ENCODE measurements at regions not wholly inside any gene's neighbourhood (a gene's known extent, or its start where the extent isn't known, plus 50 kb on each side); places are given as distances from the start of the nearest gene placed in this dataset.

DNA sequence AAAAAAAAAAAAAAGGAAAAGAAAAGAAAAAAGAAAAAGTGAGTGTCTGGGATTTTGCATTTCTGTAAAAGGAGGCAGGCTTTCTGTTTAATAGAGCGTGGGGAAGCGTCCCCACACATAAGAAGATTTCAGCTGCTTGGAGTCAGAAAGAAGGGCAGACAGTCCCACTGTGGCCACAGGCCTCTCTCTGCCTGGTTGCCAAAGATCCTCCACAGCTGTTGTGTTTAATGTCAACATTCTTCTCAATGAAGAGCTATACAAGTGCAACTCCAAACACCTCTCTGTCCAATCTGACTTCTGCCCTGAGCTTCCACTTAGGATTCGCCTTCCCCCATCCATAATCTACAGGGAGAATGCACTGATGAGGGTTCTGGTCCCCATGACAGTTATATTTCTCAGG lies 64.3 kb upstream of the MLN start:
- Mint-ChIP-seq H3K27ac (no peak overlapping the region), H3K9me3 (peaks cover 4 to 15% of the 10 kb centered on the region in 2 donors), H3K36me3 (peaks cover 7 to 9% of the 10 kb centered on the region in 2 donors)
- ATAC-seq (no peak), DNase-seq (ENCODE audit: low spot score in 2 of 2) (no peak)

GRCh38 chr6:33865478-33866077 lies 61.8 kb upstream of the MLN start:
- no peak for DNase-seq (ENCODE audit: low spot score in 2 of 2)
- Mint-ChIP-seq H3K27ac (no peak overlapping the region), H3K36me3 (peaks cover 7 to 9% of the 10 kb centered on the region in 2 donors), H3K9me3 (peaks cover 4 to 15% of the 10 kb centered on the region in 2 donors)
- no peak for ATAC-seq

GRCh38 chr6:33863723-33864440 lies 60.1 kb upstream of the MLN start:
- Mint-ChIP-seq H3K27ac (peak overlapping the region in 1 of 2 donors; percentile 24), H3K36me3 (peaks cover 7 to 9% of the 10 kb centered on the region in 2 donors), H3K9me3 (peaks cover 4 to 15% of the 10 kb centered on the region in 2 donors)
- DNase-seq (ENCODE audit: low spot score in 2 of 2) (no peak), ATAC-seq (no peak)

DNA sequence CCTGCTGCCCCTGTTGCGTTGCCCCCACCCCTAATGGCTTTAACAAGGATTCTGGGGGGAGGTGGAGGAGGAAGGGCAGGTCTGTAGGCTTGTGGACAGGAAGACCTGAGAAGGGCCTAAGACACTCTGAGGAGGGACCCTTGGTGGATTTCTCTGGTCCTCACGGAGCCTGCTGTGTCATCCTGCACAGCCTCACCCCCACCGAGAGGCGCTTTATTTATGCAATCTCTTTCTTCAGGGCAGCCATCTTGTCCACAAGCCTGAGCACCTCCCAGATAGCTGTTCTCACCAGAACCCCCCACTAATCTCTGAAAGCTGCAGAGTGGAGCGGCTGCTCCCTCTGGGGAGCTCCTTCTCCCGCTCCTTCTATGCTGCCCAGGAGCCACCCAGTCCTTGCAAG lies 59.3 kb upstream of the MLN start:
- ATAC-seq (no peak), DNase-seq (ENCODE audit: low spot score in 2 of 2) (no peak)
- Mint-ChIP-seq H3K9me3 (peaks cover 4 to 15% of the 10 kb centered on the region in 2 donors), H3K36me3 (peaks cover 7 to 9% of the 10 kb centered on the region in 2 donors), H3K27ac (no peak overlapping the region)

DNA sequence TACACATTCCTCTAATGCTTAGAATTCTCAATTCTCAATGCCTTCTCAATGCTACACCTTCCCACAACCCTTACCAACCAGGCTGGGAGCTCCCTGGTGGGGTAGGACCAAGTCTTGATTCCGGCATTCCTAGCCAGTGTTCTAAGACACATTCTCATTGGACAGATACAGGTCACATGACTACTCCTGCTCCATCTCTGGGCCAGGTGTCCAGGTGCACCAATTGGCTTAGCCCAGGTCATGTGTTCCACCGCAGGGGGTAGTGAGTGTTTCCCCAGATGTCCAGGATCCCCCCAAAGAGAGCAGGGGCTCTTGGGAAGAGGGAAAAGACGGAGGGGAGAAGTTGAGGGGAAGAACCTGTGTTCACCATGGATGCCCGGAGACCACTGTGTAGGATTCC lies 58.7 kb upstream of the MLN start:
- peaks cover 7 to 9% of the 10 kb centered on the region in 2 donors for H3K36me3 Mint-ChIP-seq
- DNase-seq (ENCODE audit: low spot score in 2 of 2) (no peak), ATAC-seq (no peak)
- peaks cover 4 to 15% of the 10 kb centered on the region in 2 donors for H3K9me3 Mint-ChIP-seq
- no peak overlapping the region for H3K27ac Mint-ChIP-seq

DNA sequence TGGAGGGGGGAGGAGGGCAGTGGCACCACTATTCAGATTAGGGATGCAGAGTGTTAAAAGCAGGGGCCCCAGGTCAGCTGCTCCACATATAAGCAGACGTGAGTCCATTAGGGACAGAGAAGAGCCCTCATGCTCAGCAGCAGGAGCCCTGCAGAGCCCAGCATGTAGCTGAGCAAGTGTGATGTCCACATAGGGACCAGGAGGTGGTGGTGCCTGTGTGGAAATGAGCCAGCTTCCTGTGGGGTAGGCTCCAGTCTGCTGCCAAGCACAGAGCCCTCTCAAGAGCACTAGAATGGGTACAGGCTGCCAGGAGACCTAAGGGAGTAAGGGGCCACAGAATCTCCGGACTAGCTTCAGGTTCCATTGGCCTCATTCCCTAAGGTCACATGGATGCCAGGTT lies 57.9 kb upstream of the MLN start:
- DNase-seq (ENCODE audit: low spot score in 2 of 2) (no peak), ATAC-seq (peak in 1 of 2 donors; percentile 35)
- Mint-ChIP-seq H3K9me3 (peaks cover 4 to 15% of the 10 kb centered on the region in 2 donors), H3K36me3 (peaks cover 7 to 9% of the 10 kb centered on the region in 2 donors), H3K27ac (peak overlapping the region in 1 of 2 donors; percentile 6)

DNA sequence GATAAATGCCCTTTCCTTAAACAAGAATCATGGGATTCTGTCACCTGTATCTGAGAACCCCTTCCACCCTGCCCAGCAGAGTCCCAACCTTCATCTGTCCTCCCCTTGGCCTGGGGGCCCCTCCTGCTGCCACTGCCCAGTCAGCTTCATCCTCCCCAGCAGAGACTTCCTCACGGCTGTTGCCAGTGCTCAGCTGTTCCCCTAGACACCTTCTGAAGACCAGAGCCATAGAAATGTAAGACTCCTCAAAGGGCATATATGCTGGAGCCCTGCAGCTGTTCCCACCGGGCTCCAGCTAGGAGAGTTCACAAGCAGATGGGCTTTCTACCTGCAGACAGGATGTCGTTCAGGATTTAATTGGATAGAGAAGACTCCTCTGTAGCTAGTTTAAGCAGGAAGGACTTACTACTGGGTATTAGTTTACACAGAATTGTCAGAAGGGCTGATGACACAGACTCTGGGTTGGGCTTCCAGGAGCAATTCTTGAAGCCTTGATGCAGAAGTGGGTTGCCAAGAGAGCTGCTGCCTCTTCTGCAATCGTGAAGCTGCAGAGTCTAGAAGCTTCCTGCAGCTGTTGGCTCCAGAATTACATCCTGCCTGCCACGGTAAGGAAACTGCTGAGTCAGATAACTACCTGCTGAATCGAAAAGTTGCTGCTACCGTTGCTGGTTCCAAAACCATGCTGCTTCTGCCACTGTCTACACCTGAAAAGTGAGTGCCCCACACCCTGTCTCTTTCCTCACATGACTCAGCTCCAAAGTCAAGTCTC lies 57.1 kb upstream of the MLN start:
- H3K36me3 Mint-ChIP-seq, result peaks cover 1 to 2% of the 10 kb centered on the region in 2 donors
- ATAC-seq, result peak in 1 of 2 donors; percentile 56
- peak overlapping the region in 1 of 2 donors; percentile 58 for H3K27ac Mint-ChIP-seq
- DNase-seq (ENCODE audit: low spot score in 2 of 2), result no peak
- H3K9me3 Mint-ChIP-seq, result peaks cover under 1 to 9% of the 10 kb centered on the region in 2 donors

DNA sequence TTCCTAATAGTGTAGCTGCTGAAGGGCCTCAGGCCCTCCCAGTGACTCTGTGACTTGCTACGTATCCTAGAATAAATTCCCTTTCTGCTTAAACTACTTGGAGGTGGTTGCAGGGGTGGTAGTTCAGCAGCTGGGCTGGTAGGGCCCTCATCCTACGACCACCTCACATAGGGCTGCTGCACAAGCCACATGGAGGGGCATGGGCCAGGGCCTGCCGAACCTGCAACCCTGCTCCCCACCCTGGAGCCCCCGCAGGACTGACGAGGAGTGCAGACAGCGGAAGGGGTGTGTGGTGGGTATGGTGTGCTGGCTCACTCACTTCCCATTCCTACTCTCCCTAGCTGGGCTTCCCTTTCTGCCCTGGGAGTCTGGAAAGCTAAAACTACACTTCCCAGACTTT lies 56.2 kb upstream of the MLN start:
- Mint-ChIP-seq H3K27ac (no peak overlapping the region), H3K9me3 (peaks cover 0 to 1% of the 10 kb centered on the region in 2 donors), H3K36me3 (no peaks in the 10 kb centered on the region)
- DNase-seq (ENCODE audit: low spot score in 2 of 2), result no peak
- no peak for ATAC-seq

- no peaks in the 10 kb centered on the region for H3K36me3 Mint-ChIP-seq
Observed at GRCh38 chr6:33858804-33859505, 55.2 kb upstream of the MLN start.

GRCh38 chr6:33857932-33858475 lies 54.2 kb upstream of the MLN start:
- Mint-ChIP-seq H3K9me3 (no peaks in the 10 kb centered on the region), H3K27ac (no peak overlapping the region), H3K36me3 (no peaks in the 10 kb centered on the region)
- no peak for DNase-seq (ENCODE audit: low spot score in 2 of 2)
- no peak for ATAC-seq

More at GRCh38 chr6:33858804-33859505, 55.2 kb upstream of the MLN start:
- no peaks in the 10 kb centered on the region for H3K9me3 Mint-ChIP-seq
- DNase-seq (ENCODE audit: low spot score in 2 of 2) (no peak), ATAC-seq (no peak)
- no peak overlapping the region for H3K27ac Mint-ChIP-seq

DNA sequence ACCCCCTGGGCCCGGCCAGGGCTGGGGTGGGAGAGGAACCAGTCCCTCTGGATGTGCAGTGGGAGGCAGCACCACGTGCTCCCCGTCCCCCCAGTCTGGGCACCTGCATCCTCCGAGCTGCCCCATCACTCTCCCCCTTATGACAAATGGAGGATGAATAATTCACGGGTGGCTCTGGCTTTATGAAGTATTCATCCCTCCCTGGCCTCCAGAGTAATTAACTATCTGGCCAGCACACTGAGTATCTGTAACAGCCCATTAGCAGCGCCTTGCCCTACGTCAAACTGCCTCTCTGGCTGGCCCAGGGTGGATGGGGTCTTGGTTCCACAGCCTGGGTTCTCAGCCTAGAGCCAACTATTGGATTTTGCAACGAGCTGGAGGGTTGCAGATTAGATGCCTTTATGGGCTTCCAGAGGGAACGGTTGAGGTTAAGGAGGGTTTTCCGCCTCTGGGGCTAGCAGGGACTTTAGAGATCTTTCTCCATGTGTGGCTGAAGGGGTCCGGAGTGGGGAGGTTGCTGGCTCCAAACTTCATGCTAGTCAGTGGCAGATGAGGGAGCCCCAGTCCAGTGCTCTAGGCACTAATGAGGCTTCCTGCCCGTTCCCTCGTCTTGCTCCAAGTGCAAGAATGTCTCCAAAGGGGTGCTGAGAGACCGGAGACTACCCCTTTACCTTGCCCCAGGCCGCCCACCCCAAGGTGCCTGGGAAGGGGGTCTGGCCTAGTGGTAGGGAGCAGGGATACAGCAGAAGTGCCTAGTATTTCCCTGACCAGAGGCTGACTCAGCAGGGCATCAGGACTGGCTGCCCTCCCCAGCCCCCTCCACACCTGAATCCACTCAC lies 53.5 kb upstream of the MLN start:
- no peak for ATAC-seq
- Mint-ChIP-seq H3K36me3 (no peaks in the 10 kb centered on the region), H3K27ac (no peak overlapping the region), H3K9me3 (no peaks in the 10 kb centered on the region)
- no peak for DNase-seq (ENCODE audit: low spot score in 2 of 2)

- H3K9me3 Mint-ChIP-seq, result no peaks in the 10 kb centered on the region
- H3K36me3 Mint-ChIP-seq, result no peaks in the 10 kb centered on the region
- peak; percentile 59 to 80 for DNase-seq (ENCODE audit: low spot score in 2 of 2)
- no peak overlapping the region for H3K27ac Mint-ChIP-seq
- peak; percentile 82 to 96 for ATAC-seq
Observed at GRCh38 chr6:33856655-33857054, 52.9 kb upstream of the MLN start.

DNA sequence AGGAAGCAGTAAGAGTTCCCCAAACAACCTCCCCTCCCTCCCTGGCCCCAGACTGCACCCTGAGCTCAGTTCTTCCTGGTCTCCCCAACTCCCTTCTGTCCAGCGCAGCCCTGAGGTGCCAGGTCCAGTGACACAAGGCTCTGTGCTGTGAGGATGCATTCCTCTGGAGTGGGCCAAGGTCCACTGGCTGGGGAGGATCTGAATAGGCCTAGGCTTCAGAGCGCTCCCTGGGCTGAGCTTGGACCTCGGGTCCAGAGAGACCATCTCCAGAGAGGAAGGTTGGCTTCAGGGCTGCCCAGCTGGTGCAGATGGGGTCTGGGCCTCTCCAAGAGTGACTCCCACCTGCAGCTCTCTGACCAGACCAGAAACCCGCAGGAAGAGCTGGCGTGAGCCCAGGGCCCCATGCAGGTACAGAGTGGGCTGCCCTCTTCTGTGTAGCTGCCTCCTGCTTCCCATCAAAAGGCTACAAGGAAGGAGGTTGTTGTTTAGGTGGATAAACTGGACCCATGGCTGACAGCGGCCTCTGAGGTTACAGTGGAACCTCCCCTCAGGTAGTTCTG lies 52.3 kb upstream of the MLN start:
- DNase-seq (ENCODE audit: low spot score in 2 of 2) (no peak), ATAC-seq (no peak)
- H3K36me3 Mint-ChIP-seq, result no peaks in the 10 kb centered on the region
- no peak overlapping the region for H3K27ac Mint-ChIP-seq
- no peaks in the 10 kb centered on the region for H3K9me3 Mint-ChIP-seq

GRCh38 chr6:33854572-33855030 lies 50.8 kb upstream of the MLN start:
- peak overlapping the region in 1 of 2 donors; percentile 48 for H3K27ac Mint-ChIP-seq
- DNase-seq (ENCODE audit: low spot score in 2 of 2) (no peak), ATAC-seq (no peak)
- no peaks in the 10 kb centered on the region for H3K36me3 Mint-ChIP-seq
- H3K9me3 Mint-ChIP-seq, result no peaks in the 10 kb centered on the region

DNA sequence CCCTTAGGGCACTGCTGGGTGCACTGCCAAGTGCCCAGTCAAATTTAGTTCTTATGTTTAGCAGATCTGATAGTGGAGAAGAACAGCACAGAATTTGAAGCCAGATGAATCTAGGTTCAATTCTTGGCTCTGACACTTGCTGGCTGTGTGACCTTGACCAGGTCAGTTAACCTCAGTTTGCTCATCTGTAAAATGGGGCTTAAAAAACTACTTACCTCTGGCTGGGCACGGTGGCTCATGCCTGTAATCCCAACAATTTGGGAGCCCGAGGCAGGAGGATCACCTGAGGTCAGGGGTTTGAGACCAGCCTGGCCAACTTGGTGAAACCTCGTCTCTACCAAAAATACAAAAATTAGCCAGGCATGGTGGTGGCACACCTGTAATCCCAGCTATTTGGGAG lies 49.9 kb upstream of the MLN start:
- ATAC-seq (no peak), DNase-seq (ENCODE audit: low spot score in 2 of 2) (no peak)
- Mint-ChIP-seq H3K9me3 (no peaks in the 10 kb centered on the region), H3K27ac (no peak overlapping the region), H3K36me3 (no peaks in the 10 kb centered on the region)

Data from activated naive CD4-positive, alpha-beta T cell treated with anti-CD3 and anti-CD28 coated beads, Interleukin-2, amount 50 U/mL, for 72 hours (primary cell).